Neural progenitor cell (in vitro differentiated cells): ENCODE measurements at regions not wholly inside any gene's neighbourhood (a gene's known extent, or its start where the extent isn't known, plus 50 kb on each side); places are given as distances from the start of the nearest gene placed in this dataset.

Experiments used
- CTCF ChIP-seq: fragments of 200-600 bp; sonication (generic); IDR thresholded peaks from 2 replicates; pipeline ENCODE4 v1.5.1; 2017; ENCODE audit warnings: antibody characterized with exemption, mild to moderate bottlenecking
- EZH2 ChIP-seq: fragments of 200-600 bp; sonication (generic); IDR thresholded peaks from 2 replicates; pipeline ENCODE4 v1.6.1; 2017; ENCODE audit warnings: antibody characterized with exemption, mild to moderate bottlenecking, moderate library complexity
- EZH2phosphoT487 ChIP-seq: fragments of 200-600 bp; sonication (generic); IDR thresholded peaks from 2 replicates; pipeline ENCODE4 v1.6.1; 2017; ENCODE audit warnings: antibody characterized with exemption

GRCh38 chr7:106575138-106575823 lies 85.7 kb downstream of the CCDC71L start:
- no peak for TF ChIP-seq CTCF
- no peak for TF ChIP-seq EZH2
- TF ChIP-seq EZH2phosphoT487: no peak
